H1 (cell line): ENCODE measurements at regions not wholly inside any gene's neighbourhood (a gene's known extent, or its start where the extent isn't known, plus 50 kb on each side); places are given as distances from the start of the nearest gene placed in this dataset.

Experiments used
- MAX ChIP-seq: IDR thresholded peaks from 2 replicates; pipeline ENCODE4 v1.6.1; 2012; ENCODE audit warnings: inconsistent platforms
- POLR2A ChIP-seq, 2 experiments: IDR thresholded peaks; 1 replicate in 1 of 2; 2 replicates in 1 of 2; pipeline ENCODE4 v1.6.1; 2011; ENCODE audit warnings: low read depth in 2 of 2, low read length in 2 of 2, mild to moderate bottlenecking in 2 of 2; ENCODE audit errors: control extremely low read depth in 1 of 2

DNA sequence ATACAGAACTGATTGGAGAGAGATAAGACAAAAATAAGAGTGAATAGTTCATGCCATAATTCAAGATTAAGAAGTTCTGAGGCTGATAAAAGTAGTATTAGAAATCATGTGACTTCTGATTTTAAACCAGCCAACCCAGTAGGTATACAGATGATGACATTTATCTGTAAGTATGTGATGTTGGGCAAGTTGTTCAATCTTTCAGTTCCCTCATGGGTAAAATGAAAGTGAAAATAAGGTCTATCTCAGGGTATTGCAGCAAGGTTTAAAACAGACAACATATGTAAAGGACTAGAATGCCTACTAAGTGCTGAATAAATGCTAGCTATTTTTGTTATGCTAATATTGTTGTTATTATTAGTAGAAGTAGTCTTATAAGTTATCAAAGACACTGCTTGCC is 1055.7 kb downstream of the NAALADL2 start:
- TF ChIP-seq POLR2A (IDR thresholded peaks at IDR 0.05; ENCODE audit: control extremely low read depth in 1 of 2, low read depth in 2 of 2, low read length in 2 of 2), result no peak
- no peak for TF ChIP-seq MAX
